ENCODE measurements at regions not wholly inside any gene's neighbourhood (a gene's known extent, or its start where the extent isn't known, plus 50 kb on each side); places are given as distances from the start of the nearest gene placed in this dataset.

DNA sequence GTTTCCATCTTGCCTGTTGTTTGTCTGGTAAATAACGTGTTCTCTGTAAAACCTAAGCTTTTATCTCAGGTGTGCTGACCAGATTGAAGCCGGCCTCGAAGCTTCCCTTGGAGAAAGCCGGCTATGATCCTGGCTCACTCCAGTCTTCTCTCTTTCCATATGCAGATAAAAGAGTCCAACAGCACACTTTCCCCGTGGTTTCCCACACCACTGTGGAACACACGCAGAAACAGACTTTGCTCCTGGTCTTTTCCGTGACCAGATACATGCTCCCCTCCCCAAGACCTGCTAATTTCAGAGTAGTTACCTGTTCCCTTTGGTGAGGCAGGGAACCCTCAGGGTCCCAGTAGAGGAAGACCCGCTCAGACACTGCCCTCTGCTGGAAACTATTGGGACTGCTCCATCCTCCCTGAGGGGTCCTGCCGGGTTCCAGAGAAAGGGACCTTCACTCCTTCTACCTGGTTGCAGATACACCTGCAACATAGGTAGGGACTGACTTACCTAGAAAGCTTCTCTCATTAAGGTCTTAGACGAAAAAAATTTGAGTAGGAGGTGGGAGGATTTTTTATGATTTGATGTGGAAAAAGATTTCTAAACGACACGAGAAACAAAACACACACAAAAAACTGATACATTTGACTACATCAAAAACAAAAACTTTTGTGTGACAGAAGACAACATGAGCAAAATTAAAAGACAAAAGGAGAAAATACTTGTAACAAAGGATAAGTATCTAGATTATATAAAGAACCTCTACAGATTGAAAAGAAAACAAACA lies 415.4 kb upstream of the CCDC196 start:
- H3K4me3 ChIP-seq (ENCODE audit: low read depth, low read length) = no peak overlapping the region
- POLR2A ChIA-PET = no interaction called here
- peak; percentile 85 for TF ChIP-seq CTCF (IDR thresholded peaks at IDR 0.05; ENCODE audit: insufficient read depth, low read length, missing control alignments)
- CTCF ChIA-PET = interaction anchor here (0.6 to 2.9 kb wide), 23 partner anchors 8 to 907 kb away, joined by 3 to 27 read pairs (median 4); no protein-coding TSS in a partner anchor
- no peak for DNase-seq (ENCODE audit: low read depth, low spot score)

DNA sequence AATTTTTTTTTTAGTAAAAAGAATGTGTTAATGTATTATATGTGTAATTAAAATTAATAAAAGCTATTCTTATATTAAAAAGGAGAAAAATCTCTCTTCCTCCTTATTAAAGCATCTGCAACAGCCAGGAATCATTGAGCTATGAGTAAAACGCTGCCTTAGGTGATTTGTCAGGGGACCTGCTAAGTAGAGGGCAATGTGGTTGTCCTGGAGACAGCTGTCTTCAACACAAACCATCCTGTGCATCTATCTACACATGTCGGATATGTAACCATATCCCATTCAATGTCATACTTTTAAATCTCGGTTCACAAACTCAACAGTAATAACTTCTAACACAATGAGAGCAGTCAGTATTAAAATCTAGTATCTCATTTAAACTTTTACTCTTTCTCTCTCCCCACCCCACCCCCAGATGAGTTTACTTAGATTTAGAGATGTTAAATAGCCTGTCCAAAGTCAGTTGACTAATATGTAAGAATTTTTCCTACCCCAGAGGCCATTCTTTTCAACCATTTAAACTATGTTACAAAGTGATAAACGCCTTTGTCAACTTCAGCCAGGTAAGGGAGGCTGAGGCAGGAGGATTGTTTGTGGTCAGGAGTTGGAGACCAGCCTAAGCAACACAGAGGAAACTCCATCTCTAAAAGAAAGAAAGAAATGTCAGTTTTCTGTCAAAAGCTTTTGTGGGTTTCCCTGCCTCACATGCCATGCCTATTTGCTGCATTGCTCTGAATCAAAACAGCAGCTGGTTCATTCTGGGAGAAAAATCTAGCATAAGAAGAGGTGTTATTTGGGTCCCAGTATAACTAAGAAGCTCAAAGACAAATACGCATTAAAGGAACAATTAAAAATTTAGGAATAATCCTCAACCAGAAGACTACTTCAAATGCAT lies 413.7 kb upstream of the CCDC196 start:
- POLR2A ChIA-PET = no interaction called here
- DNase-seq (ENCODE audit: low read depth, low spot score) = no peak
- CTCF ChIA-PET = interaction anchor here (0.9 to 2.9 kb wide), 7 partner anchors 9 to 661 kb away, joined by 3 to 14 read pairs (median 8); no protein-coding TSS in a partner anchor
- no peak for TF ChIP-seq CTCF (IDR thresholded peaks at IDR 0.05; ENCODE audit: insufficient read depth, low read length, missing control alignments)
- H3K4me3 ChIP-seq (ENCODE audit: low read depth, low read length) = no peak overlapping the region

DNA sequence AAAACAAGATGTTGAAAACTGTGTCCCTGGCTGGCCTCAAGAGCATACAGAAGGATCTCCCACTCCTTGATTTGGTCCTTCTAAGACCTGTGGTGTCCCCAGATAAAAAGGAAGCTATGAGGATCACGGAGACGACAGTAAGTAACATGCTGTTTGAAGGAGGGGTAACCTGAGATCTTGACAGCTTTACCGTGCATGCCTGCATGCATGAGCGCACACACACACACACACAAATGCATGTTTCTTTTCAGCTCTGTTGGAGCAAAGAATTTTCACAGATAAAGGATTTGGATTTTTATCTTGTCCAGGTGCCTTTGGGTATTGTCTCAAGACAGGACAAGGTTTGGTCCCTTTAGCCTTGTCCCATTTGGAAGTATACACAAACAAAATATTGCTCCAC lies 411.6 kb upstream of the CCDC196 start:
- no peak for DNase-seq (ENCODE audit: low read depth, low spot score)
- TF ChIP-seq CTCF (IDR thresholded peaks at IDR 0.05; ENCODE audit: insufficient read depth, low read length, missing control alignments) = no peak
- ChIA-PET CTCF (interaction anchor here (1.5 kb wide), 1 partner anchor 114 kb away, joined by 4 read pairs; no protein-coding TSS in a partner anchor), POLR2A (no interaction called here)
- H3K4me3 ChIP-seq (ENCODE audit: low read depth, low read length) = no peak overlapping the region

DNA sequence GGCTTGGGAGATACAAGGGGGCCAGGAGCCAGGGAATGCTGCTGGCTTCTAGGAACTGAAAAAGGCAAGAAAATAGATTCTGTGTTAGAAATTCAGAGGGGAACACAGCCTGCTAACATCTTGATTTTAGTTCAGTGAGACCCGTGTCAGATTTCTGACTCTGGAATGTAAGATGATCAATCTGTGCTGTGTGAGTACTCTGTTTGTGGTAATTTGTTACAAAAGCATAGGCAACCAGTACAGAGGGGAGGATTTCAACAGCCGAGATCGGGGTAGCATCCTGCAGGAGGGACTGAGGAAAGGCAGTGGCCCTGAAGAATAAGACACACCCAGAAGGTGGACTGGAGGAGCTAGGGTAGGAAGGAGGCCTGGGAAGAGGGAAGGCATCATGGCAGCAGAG lies 410.0 kb upstream of the CCDC196 start:
- ChIA-PET CTCF (no interaction called here), POLR2A (no interaction called here)
- no peak for TF ChIP-seq CTCF (IDR thresholded peaks at IDR 0.05; ENCODE audit: insufficient read depth, low read length, missing control alignments)
- no peak overlapping the region for H3K4me3 ChIP-seq (ENCODE audit: low read depth, low read length)
- no peak for DNase-seq (ENCODE audit: low read depth, low spot score)

- no peak for DNase-seq (ENCODE audit: low read depth, low spot score)
- POLR2A ChIA-PET = no interaction called here
- TF ChIP-seq CTCF (IDR thresholded peaks at IDR 0.05; ENCODE audit: insufficient read depth, low read length, missing control alignments) = no peak
- CTCF ChIA-PET = interaction anchor here (1.4 to 1.6 kb wide), 3 partner anchors 8 to 914 kb away, joined by 4 read pairs; no protein-coding TSS in a partner anchor
- no peak overlapping the region for H3K4me3 ChIP-seq (ENCODE audit: low read depth, low read length)
Observed at GRCh38 chr14:66078006-66078405, 408.2 kb upstream of the CCDC196 start.

All from AG04449 (cell line).